KG1 (cell line): ENCODE measurements at regions not wholly inside any gene's neighbourhood (a gene's known extent, or its start where the extent isn't known, plus 50 kb on each side); places are given as distances from the start of the nearest gene placed in this dataset.
A peak's percentile ranks its signal among the peaks of the same experiment; 100 is the strongest.
"Not testable (repeated sequence)": the region's sequence is repeated elsewhere in the genome, so short reads cannot be mapped to it uniquely, and the experiment has no call there.

Experiments used
- DNase-seq: peaks from one replicate; lab custom pipeline; 2025; lab: John Stamatoyannopoulos, UW

GRCh38 chr21:36247316-36248010 is 72.5 kb upstream of the MORC3 start:
- no peak for DNase-seq

GRCh38 chr21:36249576-36250422 is 70.2 kb upstream of the MORC3 start:
- no peak for DNase-seq

- no peak for DNase-seq
Observed at GRCh38 chr21:36250423-36251075, 69.4 kb upstream of the MORC3 start.

GRCh38 chr21:36254106-36254941 is 65.7 kb upstream of the MORC3 start:
- no peak for DNase-seq

GRCh38 chr21:36255663-36256062 is 64.3 kb upstream of the MORC3 start:
- no peak for DNase-seq

GRCh38 chr21:36257657-36258056 is 62.3 kb upstream of the MORC3 start:
- DNase-seq: no peak

- peak; percentile 65 for DNase-seq
Observed at GRCh38 chr21:36260030-36260787, 59.8 kb upstream of the MORC3 start.

- no peak for DNase-seq
Observed at GRCh38 chr21:36260802-36261201, 59.2 kb upstream of the MORC3 start.

- DNase-seq: no peak
Observed at GRCh38 chr21:36261459-36261858, 58.5 kb upstream of the MORC3 start.

GRCh38 chr21:36263797-36264196 is 56.2 kb upstream of the MORC3 start:
- DNase-seq: no peak

- no peak for DNase-seq
Observed at GRCh38 chr21:36265431-36265830, 54.6 kb upstream of the MORC3 start.

GRCh38 chr21:36267828-36268227 is 52.2 kb upstream of the MORC3 start:
- not testable (repeated sequence) for DNase-seq

GRCh38 chr21:36268264-36268663 is 51.7 kb upstream of the MORC3 start:
- not testable (repeated sequence) for DNase-seq
